ENCODE measurements at regions not wholly inside any gene's neighbourhood (a gene's known extent, or its start where the extent isn't known, plus 50 kb on each side); places are given as distances from the start of the nearest gene placed in this dataset.
A peak's percentile ranks its signal among the peaks of the same experiment; 100 is the strongest.

DNA sequence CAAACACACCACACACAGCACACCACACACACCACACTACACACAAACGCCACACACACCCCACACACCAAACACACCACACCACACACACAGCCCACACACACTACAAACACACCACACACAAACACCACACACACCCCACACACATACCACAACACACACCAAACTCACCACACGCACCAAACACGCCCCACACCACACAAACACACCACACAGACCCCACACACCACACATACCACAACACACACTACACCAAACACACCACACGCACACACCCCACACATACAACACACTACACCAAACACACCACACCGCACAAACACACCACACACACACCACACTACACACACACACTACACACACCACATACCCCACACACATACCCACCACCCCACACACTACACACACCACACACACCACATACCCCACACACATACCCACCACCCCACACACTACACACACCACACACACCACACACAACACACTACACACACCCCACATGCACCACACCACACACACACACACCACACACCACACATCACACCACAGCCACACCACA lies 151.2 kb downstream of the ERCC6L2 start:
- intact Hi-C loops (cut with micrococcal nuclease) = no loop called here
- no peak for ATAC-seq
- no peak for DNase-seq

- ATAC-seq (no peak), DNase-seq (peak; percentile 61)
- intact Hi-C loops (cut with micrococcal nuclease) = no loop called here
Observed at GRCh38 chr9:96025995-96026602, 150.6 kb downstream of the ERCC6L2 start.

- intact Hi-C loops (cut with micrococcal nuclease) = no loop called here
Observed at GRCh38 chr9:96023486-96023885, 148.0 kb downstream of the ERCC6L2 start.

GRCh38 chr9:96022445-96023051 lies 147.1 kb downstream of the ERCC6L2 start:
- intact Hi-C loops (cut with micrococcal nuclease) = no loop called here
- DNase-seq = peak; percentile 45
- ATAC-seq = peak; percentile 34

More at GRCh38 chr9:96023486-96023885, 148.0 kb downstream of the ERCC6L2 start:
- DNase-seq (no peak), ATAC-seq (no peak)

DNA sequence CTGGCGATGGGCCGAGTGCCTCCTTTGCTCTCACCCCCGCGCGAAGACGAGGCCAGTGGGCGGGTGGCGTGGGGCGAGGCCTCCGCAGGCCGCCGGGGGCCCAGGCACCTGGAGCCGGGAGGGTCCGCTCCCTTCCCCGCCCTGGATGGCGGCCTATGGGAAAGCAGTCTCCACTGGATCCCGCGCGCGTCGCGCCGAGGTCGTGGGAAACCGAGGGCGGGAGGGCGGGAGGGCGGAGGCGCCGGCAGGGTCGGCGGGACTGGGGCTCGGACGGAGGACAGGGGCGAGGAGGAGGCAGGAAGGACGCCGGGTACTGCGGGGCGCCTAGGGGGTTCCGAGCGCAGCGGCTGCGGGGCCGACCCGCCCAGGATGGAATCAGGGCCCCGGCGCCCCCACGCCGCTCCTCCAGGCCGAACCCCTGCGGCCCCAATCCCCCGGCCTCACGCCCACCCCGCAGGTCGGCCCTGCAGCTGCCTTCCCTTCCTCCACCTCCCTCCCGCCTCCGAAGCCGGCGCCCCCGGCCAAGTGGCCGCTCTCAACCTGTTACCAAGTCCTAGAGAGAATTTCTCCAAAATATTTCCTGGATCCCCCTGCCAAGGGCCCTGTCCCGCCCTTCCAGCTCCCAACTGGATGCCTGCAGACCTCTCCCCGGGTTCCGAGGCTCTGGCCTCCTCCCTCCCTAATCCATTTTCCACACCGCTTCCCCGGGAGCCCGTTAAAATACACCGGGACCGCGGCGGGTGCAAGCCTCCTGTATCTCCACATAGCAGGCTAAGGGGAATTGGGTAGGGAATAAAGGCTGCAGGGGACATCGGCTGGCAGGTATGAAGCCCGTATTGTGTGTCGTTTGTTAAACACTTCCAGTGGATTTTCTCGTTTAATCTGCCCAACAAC lies 146.3 kb downstream of the ERCC6L2 start:
- DNase-seq = peak; percentile 50
- ATAC-seq = peak; percentile 58
- intact Hi-C loops (cut with micrococcal nuclease) = no loop called here

- peak; percentile 67 for ATAC-seq
- peak; percentile 54 for DNase-seq
- intact Hi-C loops (cut with micrococcal nuclease) = no loop called here
Observed at GRCh38 chr9:96020792-96021550, 145.5 kb downstream of the ERCC6L2 start.

GRCh38 chr9:96020300-96020791 lies 144.9 kb downstream of the ERCC6L2 start:
- ATAC-seq = no peak
- intact Hi-C loops (cut with micrococcal nuclease) = no loop called here
- DNase-seq = no peak
